Sigmoid colon (tissue), 4 donors: ENCODE measurements at regions not wholly inside any gene's neighbourhood (a gene's known extent, or its start where the extent isn't known, plus 50 kb on each side); places are given as distances from the start of the nearest gene placed in this dataset.

Source experiments
- EP300 ChIP-seq, 4 donors: sonication (generic); formaldehyde crosslinking; IDR thresholded peaks; one replicate each; pipeline ENCODE4 v1.6.1; 2017; ENCODE audit warnings: antibody characterized with exemption in 4 of 4
- POLR2A ChIP-seq, 2 donors: fragments of 450-650 bp; IDR thresholded peaks; one replicate each; pipeline ENCODE4 v1.6.1; 2016; ENCODE audit warnings: antibody characterized with exemption in 2 of 2, mild to moderate bottlenecking in 2 of 2, moderate library complexity in 2 of 2
- POLR2AphosphoS5 ChIP-seq, 4 donors: sonication (generic); formaldehyde crosslinking; IDR thresholded peaks; one replicate each; pipeline ENCODE4 v1.6.1; 2017; ENCODE audit warnings: antibody characterized with exemption in 4 of 4
- TF ChIP-seq, protein P1 (sequence below), 4 experiments: fragments of 450-650 bp in 3 of 4; fragments of 200-600 bp in 1 of 4; IDR thresholded peaks; one replicate each; pipeline ENCODE4 v1.5.1; 2016 to 2019; ENCODE audit warnings: antibody characterized with exemption in 4 of 4, mild to moderate bottlenecking in 3 of 4, moderate library complexity in 2 of 4

GRCh38 chr5:4909086-4909485 is 231.0 kb upstream of the ADAMTS16 start:
- TF ChIP-seq POLR2AphosphoS5 (IDR thresholded peaks at IDR 0.05), result no peak
- TF ChIP-seq, protein P1, sequence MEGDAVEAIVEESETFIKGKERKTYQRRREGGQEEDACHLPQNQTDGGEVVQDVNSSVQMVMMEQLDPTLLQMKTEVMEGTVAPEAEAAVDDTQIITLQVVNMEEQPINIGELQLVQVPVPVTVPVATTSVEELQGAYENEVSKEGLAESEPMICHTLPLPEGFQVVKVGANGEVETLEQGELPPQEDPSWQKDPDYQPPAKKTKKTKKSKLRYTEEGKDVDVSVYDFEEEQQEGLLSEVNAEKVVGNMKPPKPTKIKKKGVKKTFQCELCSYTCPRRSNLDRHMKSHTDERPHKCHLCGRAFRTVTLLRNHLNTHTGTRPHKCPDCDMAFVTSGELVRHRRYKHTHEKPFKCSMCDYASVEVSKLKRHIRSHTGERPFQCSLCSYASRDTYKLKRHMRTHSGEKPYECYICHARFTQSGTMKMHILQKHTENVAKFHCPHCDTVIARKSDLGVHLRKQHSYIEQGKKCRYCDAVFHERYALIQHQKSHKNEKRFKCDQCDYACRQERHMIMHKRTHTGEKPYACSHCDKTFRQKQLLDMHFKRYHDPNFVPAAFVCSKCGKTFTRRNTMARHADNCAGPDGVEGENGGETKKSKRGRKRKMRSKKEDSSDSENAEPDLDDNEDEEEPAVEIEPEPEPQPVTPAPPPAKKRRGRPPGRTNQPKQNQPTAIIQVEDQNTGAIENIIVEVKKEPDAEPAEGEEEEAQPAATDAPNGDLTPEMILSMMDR (IDR thresholded peaks at IDR 0.05), result no peak
- no peak for TF ChIP-seq EP300 (IDR thresholded peaks at IDR 0.05)
- no peak for TF ChIP-seq POLR2A (IDR thresholded peaks at IDR 0.05)
